Fibroblast of lung (primary cell): ENCODE measurements at regions not wholly inside any gene's neighbourhood (a gene's known extent, or its start where the extent isn't known, plus 50 kb on each side); places are given as distances from the start of the nearest gene placed in this dataset.

Experiments
- DNase-seq, 2 donors: peaks; one replicate each; pipeline versions ENCODE4 v3.0.0 to v3.0.0-alpha.2; 2010; ENCODE audit warnings: low read depth in 2 of 2
- H2AFZ ChIP-seq: 2 replicates; pipeline ENCODE4 v1.5.1; 2012; ENCODE audit warnings: low read length, control low read depth, inconsistent platforms
- H3K27ac ChIP-seq: 2 replicates; pipeline ENCODE4 v1.5.1; 2011; ENCODE audit warnings: low read length, control low read depth; ENCODE audit not compliant: insufficient read depth
- H3K27me3 ChIP-seq: 2 replicates; pipeline ENCODE4 v1.5.1; 2011; ENCODE audit warnings: mild to moderate bottlenecking, low read length; ENCODE audit not compliant: control insufficient read depth, insufficient read depth
- H3K36me3 ChIP-seq: 2 replicates; pipeline ENCODE4 v1.5.1; 2011; ENCODE audit warnings: low read length; ENCODE audit not compliant: control insufficient read depth, insufficient read depth
- H3K4me1 ChIP-seq: 2 replicates; pipeline ENCODE4 v1.5.1; 2011; ENCODE audit warnings: low read length; ENCODE audit not compliant: control insufficient read depth, insufficient read depth; ENCODE audit errors: extremely low read depth
- H3K4me2 ChIP-seq: 2 replicates; pipeline ENCODE4 v1.5.1; 2011; ENCODE audit warnings: low read length, control low read depth; ENCODE audit not compliant: insufficient read depth; ENCODE audit errors: extremely low read depth
- H3K4me3 ChIP-seq, 4 experiments: fragments of 200-600 bp in 1 of 4; sonication (generic) in 1 of 4; replicated peaks in 1 of 4; 2 replicates each; pipeline ENCODE4 v1.5.1; 2011 to 2016; ENCODE audit warnings: low read length in 4 of 4, low read depth in 3 of 4, mild to moderate bottlenecking in 3 of 4, control low read depth in 2 of 4, inconsistent platforms in 1 of 4, mixed read lengths in 1 of 4; ENCODE audit not compliant: insufficient read depth in 1 of 4; ENCODE audit errors: control extremely low read depth in 1 of 4
- H3K79me2 ChIP-seq: 2 replicates; pipeline ENCODE4 v1.5.1; 2012; ENCODE audit warnings: mild to moderate bottlenecking, low read length, inconsistent platforms; ENCODE audit not compliant: control insufficient read depth, insufficient read depth
- H3K9ac ChIP-seq: 2 replicates; pipeline ENCODE4 v1.5.1; 2011; ENCODE audit warnings: mild to moderate bottlenecking, low read length, control low read depth; ENCODE audit not compliant: insufficient read depth
- H3K9me3 ChIP-seq: 2 replicates; pipeline ENCODE4 v1.5.1; 2012; ENCODE audit warnings: low read depth, low read length; ENCODE audit not compliant: control insufficient read depth, insufficient read depth
- H4K20me1 ChIP-seq: 2 replicates; pipeline ENCODE4 v1.5.1; 2011; ENCODE audit warnings: low read length; ENCODE audit not compliant: control insufficient read depth, insufficient read depth; ENCODE audit errors: extremely low read depth
- CTCF ChIP-seq, 2 donors: IDR thresholded peaks in 1 of 2; conservative IDR thresholded peaks in 1 of 2; 1 replicate in 1 of 2; 2 replicates in 1 of 2; pipeline ENCODE4 v1.5.1; 2011 to 2012; ENCODE audit warnings: low read length in 2 of 2, control low read depth in 1 of 2, inconsistent platforms in 1 of 2, low read depth in 1 of 2, mild to moderate bottlenecking in 1 of 2
- EZH2 ChIP-seq: IDR thresholded peaks from 2 replicates; pipeline ENCODE4 v1.5.1; 2012; ENCODE audit warnings: low read length, control low read depth, mild to moderate bottlenecking; ENCODE audit errors: missing control alignments

GRCh38 chr12:127174881-127175280 lies 1092.1 kb upstream of the TMEM132C start:
- H3K4me2 ChIP-seq: no peak overlapping the region
- no peaks in the 10 kb centered on the region for H4K20me1 ChIP-seq
- H3K79me2 ChIP-seq: no peaks in the 10 kb centered on the region
- no peak overlapping the region for H3K27ac ChIP-seq
- DNase-seq: no peak
- H3K4me3 ChIP-seq: no peak overlapping the region
- H3K9ac ChIP-seq: no peak overlapping the region
- no peaks in the 10 kb centered on the region for H3K27me3 ChIP-seq
- H3K9me3 ChIP-seq: no peaks in the 10 kb centered on the region
- no peak overlapping the region for H2AFZ ChIP-seq
- no peaks in the 10 kb centered on the region for H3K4me1 ChIP-seq
- no peaks in the 10 kb centered on the region for H3K36me3 ChIP-seq
- TF ChIP-seq EZH2 (no peak), CTCF (conservative IDR thresholded peaks at IDR 0.05 in 1 of 2, IDR thresholded peaks at IDR 0.05 in 1 of 2; ENCODE audit: low read depth in 1 of 2, low read length in 2 of 2) (no peak)

GRCh38 chr12:127175361-127175760 lies 1091.6 kb upstream of the TMEM132C start:
- DNase-seq: no peak
- no peaks in the 10 kb centered on the region for H3K9me3 ChIP-seq
- H3K36me3 ChIP-seq: no peaks in the 10 kb centered on the region
- H3K4me2 ChIP-seq: no peak overlapping the region
- no peaks in the 10 kb centered on the region for H3K27me3 ChIP-seq
- H3K27ac ChIP-seq: no peak overlapping the region
- no peaks in the 10 kb centered on the region for H3K79me2 ChIP-seq
- H3K9ac ChIP-seq: no peak overlapping the region
- H3K4me3 ChIP-seq: no peak overlapping the region
- H4K20me1 ChIP-seq: no peaks in the 10 kb centered on the region
- H2AFZ ChIP-seq: no peak overlapping the region
- no peaks in the 10 kb centered on the region for H3K4me1 ChIP-seq
- TF ChIP-seq CTCF (conservative IDR thresholded peaks at IDR 0.05 in 1 of 2, IDR thresholded peaks at IDR 0.05 in 1 of 2; ENCODE audit: low read depth in 1 of 2, low read length in 2 of 2) (no peak), EZH2 (no peak)

- Histone ChIP-seq H3K9ac (no peak overlapping the region), H3K4me3 (no peak overlapping the region), H3K79me2 (no peaks in the 10 kb centered on the region), H3K9me3 (no peaks in the 10 kb centered on the region), H3K4me1 (no peaks in the 10 kb centered on the region), H3K27ac (no peak overlapping the region), H3K36me3 (no peaks in the 10 kb centered on the region), H4K20me1 (no peaks in the 10 kb centered on the region), H3K27me3 (no peaks in the 10 kb centered on the region), H2AFZ (no peak overlapping the region), H3K4me2 (no peak overlapping the region)
- TF ChIP-seq CTCF (conservative IDR thresholded peaks at IDR 0.05 in 1 of 2, IDR thresholded peaks at IDR 0.05 in 1 of 2; ENCODE audit: low read depth in 1 of 2, low read length in 2 of 2) (no peak), EZH2 (no peak)
- no peak for DNase-seq
Observed at GRCh38 chr12:127176804-127177203, 1090.2 kb upstream of the TMEM132C start.
